Heart left ventricle (tissue), 13 donors: ENCODE measurements at regions not wholly inside any gene's neighbourhood (a gene's known extent, or its start where the extent isn't known, plus 50 kb on each side); places are given as distances from the start of the nearest gene placed in this dataset.

Experiments
- POLR2A ChIP-seq, 2 donors: fragments of 450-650 bp; IDR thresholded peaks; one replicate each; pipeline ENCODE4 v1.6.1; 2017; ENCODE audit warnings: antibody characterized with exemption in 2 of 2, mild to moderate bottlenecking in 2 of 2, moderate library complexity in 2 of 2
- TF ChIP-seq, protein P1 (sequence below), 12 donors: fragments of 200-600 bp; sonication (generic) in 4 of 12; IDR thresholded peaks; one replicate each; pipeline versions ENCODE4 v1.5.0 to v1.8.0; 2018 to 2022; ENCODE audit warnings: antibody characterized with exemption in 12 of 12, mild to moderate bottlenecking in 5 of 12
- donor health status: ischemic (EF 13 %, LVEDD 7.1; RV severe dilation, severe dysfunction).
- donor health status: DM: no; HTN: yes; CAD: no.
- donor health status: DM: no; HTN: no; CAD: no.
- donor health status: ischemic (EF 25% LVEDD 6.9; RV normal size, moderate dysfunction).
- donor health status: ischemic (EF 25% LVEDD 5.7; RV mildly dilated, moderate dysfunction).
- donor health status: ischemic (EF 35%, LVEDD 5.7; RV mildly dilated, moderate dysfunction).
- donor health status: nonischemic (EF 11% LVEDD 7.7; RV severe dilation, severe dysfunction).
- donor health status: DM: yes; HTN: yes; CAD: no.
- donor health status: PGD.
- donor health status: ischemic (EF 29% LVEDD 5.4; RV normal size, mild dysfunction).
- donor health status: nonischemic (EF 23%, LVEDD 6.1; RV moderate dilation, normal function).

- TF ChIP-seq, protein P1, sequence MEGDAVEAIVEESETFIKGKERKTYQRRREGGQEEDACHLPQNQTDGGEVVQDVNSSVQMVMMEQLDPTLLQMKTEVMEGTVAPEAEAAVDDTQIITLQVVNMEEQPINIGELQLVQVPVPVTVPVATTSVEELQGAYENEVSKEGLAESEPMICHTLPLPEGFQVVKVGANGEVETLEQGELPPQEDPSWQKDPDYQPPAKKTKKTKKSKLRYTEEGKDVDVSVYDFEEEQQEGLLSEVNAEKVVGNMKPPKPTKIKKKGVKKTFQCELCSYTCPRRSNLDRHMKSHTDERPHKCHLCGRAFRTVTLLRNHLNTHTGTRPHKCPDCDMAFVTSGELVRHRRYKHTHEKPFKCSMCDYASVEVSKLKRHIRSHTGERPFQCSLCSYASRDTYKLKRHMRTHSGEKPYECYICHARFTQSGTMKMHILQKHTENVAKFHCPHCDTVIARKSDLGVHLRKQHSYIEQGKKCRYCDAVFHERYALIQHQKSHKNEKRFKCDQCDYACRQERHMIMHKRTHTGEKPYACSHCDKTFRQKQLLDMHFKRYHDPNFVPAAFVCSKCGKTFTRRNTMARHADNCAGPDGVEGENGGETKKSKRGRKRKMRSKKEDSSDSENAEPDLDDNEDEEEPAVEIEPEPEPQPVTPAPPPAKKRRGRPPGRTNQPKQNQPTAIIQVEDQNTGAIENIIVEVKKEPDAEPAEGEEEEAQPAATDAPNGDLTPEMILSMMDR (IDR thresholded peaks at IDR 0.05), result no peak
- no peak for TF ChIP-seq POLR2A (IDR thresholded peaks at IDR 0.05)
Observed at GRCh38 chr16:13645601-13646245, 274.2 kb upstream of the ERCC4 start.
